Vagina (tissue), 2 donors: ENCODE measurements at regions not wholly inside any gene's neighbourhood (a gene's known extent, or its start where the extent isn't known, plus 50 kb on each side); places are given as distances from the start of the nearest gene placed in this dataset.

ENCODE experiments used
- CTCF ChIP-seq, 3 experiments: fragments of 450-650 bp in 2 of 3; fragments of 200-600 bp in 1 of 3; sonication (generic) in 1 of 3; IDR thresholded peaks; one replicate each; pipeline ENCODE4 v1.5.1; 2017 to 2019; ENCODE audit warnings: antibody characterized with exemption in 3 of 3, mild to moderate bottlenecking in 2 of 3, moderate library complexity in 2 of 3
- POLR2A ChIP-seq, 2 donors: fragments of 450-650 bp; IDR thresholded peaks; one replicate each; pipeline ENCODE4 v1.6.1; 2017; ENCODE audit warnings: antibody characterized with exemption in 2 of 2, mild to moderate bottlenecking in 2 of 2, moderate library complexity in 2 of 2
- POLR2AphosphoS5 ChIP-seq, 2 donors: sonication (generic); formaldehyde crosslinking; IDR thresholded peaks; one replicate each; pipeline ENCODE4 v1.9.0; 2017; ENCODE audit warnings: antibody characterized with exemption in 2 of 2, mild to moderate bottlenecking in 2 of 2, low read depth in 1 of 2; ENCODE audit not compliant: insufficient read depth in 1 of 2

GRCh38 chr15:87348746-87349145 is 907.8 kb downstream of the NTRK3 start:
- TF ChIP-seq CTCF (IDR thresholded peaks at IDR 0.05), result no peak
- no peak for TF ChIP-seq POLR2A (IDR thresholded peaks at IDR 0.05)
- TF ChIP-seq POLR2AphosphoS5 (IDR thresholded peaks at IDR 0.05; ENCODE audit: insufficient read depth in 1 of 2, low read depth in 1 of 2), result no peak
